AG04450 (cell line): ENCODE measurements at regions not wholly inside any gene's neighbourhood (a gene's known extent, or its start where the extent isn't known, plus 50 kb on each side); places are given as distances from the start of the nearest gene placed in this dataset.

ENCODE experiments used
- CTCF ChIA-PET: fragments of 300-600, 350-600 bp; formaldehyde crosslinking; extraction: SDS; loops from one replicate; lab custom pipeline; 2022; ENCODE audit warnings: antibody characterized with exemption, inconsistent platforms; lab: Charles Lee
- POLR2A ChIA-PET: fragments of 350-600 bp; formaldehyde crosslinking; extraction: SDS; loops from one replicate; lab custom pipeline; 2021; ENCODE audit warnings: antibody characterized with exemption, inconsistent platforms; lab: Yijun Ruan, JAX
- DNase-seq: peaks from one replicate; pipeline ENCODE4 v3.0.0-alpha.2; 2011; ENCODE audit warnings: low read depth, low spot score
- H3K27ac ChIP-seq: one replicate; pipeline ENCODE4 v1.5.1; 2012; ENCODE audit warnings: low read depth, low read length, control low read depth
- H3K27me3 ChIP-seq: one replicate; pipeline ENCODE4 v1.6.0; 2012; ENCODE audit warnings: low read length; ENCODE audit not compliant: control insufficient read depth, insufficient read depth
- H3K4me3 ChIP-seq: 2 replicates; pipeline ENCODE4 v1.5.1; 2011; ENCODE audit warnings: mild to moderate bottlenecking, low read depth, low read length, control low read depth
- H3K9me3 ChIP-seq: 2 replicates; pipeline ENCODE4 v1.5.1; 2012; ENCODE audit warnings: low read length; ENCODE audit not compliant: control insufficient read depth, insufficient read depth
- TF ChIP-seq, protein P1 (sequence below): IDR thresholded peaks from 2 replicates; pipeline ENCODE4 v1.5.1; 2011; ENCODE audit warnings: low read depth, low read length, control low read depth, inconsistent platforms

DNA sequence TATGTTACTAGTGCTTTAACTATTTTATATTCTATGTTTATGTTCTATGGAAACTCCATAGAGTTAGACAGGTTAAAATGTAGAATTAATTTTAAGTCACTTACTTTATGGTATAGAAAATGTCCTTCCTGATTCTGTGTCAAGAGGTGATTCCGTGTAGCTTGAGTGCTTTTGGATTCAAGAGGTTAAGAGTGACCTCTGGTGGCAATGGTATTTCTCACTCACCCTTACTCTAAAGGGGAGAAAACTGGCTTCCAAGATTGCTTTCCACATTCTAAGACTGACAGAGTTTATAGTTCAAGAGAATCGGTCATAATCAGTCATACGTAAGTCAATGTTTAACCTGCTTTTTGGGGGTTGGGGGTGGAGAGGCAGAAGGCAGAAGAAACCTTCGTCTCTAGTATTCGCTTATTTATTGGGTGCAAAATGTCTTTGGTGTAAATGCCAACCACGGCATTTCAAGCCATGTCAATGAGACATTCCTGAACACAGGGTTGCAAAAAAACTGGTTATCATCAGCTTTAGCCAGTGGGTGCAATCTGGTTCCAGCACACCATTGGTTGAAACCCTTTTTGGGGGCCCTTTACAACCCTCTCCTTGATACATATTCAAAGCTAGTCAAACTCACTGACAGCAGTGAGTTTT, 92.0 kb upstream of the VGLL3 start:
- no peak overlapping the region for H3K27ac ChIP-seq
- H3K9me3 ChIP-seq, result no peaks in the 10 kb centered on the region
- H3K4me3 ChIP-seq, result no peak overlapping the region
- DNase-seq, result peak; percentile 30
- TF ChIP-seq, protein P1, sequence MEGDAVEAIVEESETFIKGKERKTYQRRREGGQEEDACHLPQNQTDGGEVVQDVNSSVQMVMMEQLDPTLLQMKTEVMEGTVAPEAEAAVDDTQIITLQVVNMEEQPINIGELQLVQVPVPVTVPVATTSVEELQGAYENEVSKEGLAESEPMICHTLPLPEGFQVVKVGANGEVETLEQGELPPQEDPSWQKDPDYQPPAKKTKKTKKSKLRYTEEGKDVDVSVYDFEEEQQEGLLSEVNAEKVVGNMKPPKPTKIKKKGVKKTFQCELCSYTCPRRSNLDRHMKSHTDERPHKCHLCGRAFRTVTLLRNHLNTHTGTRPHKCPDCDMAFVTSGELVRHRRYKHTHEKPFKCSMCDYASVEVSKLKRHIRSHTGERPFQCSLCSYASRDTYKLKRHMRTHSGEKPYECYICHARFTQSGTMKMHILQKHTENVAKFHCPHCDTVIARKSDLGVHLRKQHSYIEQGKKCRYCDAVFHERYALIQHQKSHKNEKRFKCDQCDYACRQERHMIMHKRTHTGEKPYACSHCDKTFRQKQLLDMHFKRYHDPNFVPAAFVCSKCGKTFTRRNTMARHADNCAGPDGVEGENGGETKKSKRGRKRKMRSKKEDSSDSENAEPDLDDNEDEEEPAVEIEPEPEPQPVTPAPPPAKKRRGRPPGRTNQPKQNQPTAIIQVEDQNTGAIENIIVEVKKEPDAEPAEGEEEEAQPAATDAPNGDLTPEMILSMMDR, result peak; percentile 78
- ChIA-PET CTCF (interaction anchor here (0.6 to 7.6 kb wide), 26 partner anchors 9 to 336 kb away, joined by 3 to 165 read pairs (median 4); partner anchors contain the start of gene VGLL3), POLR2A (no interaction called here)
- H3K27me3 ChIP-seq, result no peaks in the 10 kb centered on the region

DNA sequence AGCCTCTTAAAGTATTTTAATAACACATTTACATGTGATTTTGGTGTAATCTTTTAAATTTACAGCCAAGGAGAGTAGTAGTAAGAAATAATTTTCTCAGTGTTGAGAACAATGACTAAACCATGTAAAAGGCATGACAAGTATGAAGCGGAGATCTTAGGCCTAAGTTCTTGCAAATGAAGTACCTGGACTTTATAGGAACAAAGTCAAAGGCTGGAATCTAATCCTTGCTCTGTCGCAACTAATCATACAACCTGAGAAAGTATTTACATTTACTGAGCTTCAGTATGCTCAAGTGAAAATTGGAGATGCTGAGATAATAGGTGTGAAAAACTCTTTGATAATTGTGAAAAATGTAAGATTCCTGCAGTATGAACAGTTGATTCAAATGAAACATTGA, 86.4 kb upstream of the VGLL3 start:
- Histone ChIP-seq H3K27me3 (no peaks in the 10 kb centered on the region), H3K27ac (no peak overlapping the region), H3K4me3 (no peak overlapping the region), H3K9me3 (no peaks in the 10 kb centered on the region)
- POLR2A ChIA-PET, result interaction anchor here (0.9 kb wide), 1 partner anchor 12 kb away, joined by 3 read pairs; no protein-coding TSS in a partner anchor
- no peak for DNase-seq
- TF ChIP-seq, protein P1, result no peak
- CTCF ChIA-PET, result interaction anchor here (1.2 kb wide), 1 partner anchor 292 kb away, joined by 3 read pairs; no protein-coding TSS in a partner anchor

DNA sequence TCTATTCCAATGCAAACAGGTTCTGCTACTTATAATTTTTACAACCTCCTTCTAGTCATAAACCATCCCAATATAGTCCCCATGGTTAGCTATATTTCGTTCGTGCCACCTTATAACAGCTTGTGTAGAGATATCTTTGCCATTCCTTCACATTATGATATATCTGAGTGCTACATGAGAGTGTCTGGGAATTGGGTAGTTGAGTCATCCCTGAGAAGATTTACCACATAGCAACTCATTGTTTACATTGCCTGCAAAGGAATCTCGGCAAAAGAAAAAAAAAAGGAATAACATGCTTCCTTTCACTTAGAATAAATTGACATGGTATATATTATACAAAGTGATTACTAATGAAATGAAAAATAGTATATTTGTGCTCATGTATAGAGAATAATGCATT, 86.0 kb upstream of the VGLL3 start:
- ChIA-PET POLR2A (interaction anchor here (0.9 kb wide), 1 partner anchor 13 kb away, joined by 3 read pairs; no protein-coding TSS in a partner anchor), CTCF (interaction anchor here (0.6 to 1.2 kb wide), 2 partner anchors 39 to 291 kb away, joined by 3 read pairs; no protein-coding TSS in a partner anchor)
- DNase-seq, result peak; percentile 42
- Histone ChIP-seq H3K9me3 (no peaks in the 10 kb centered on the region), H3K4me3 (no peak overlapping the region), H3K27me3 (no peaks in the 10 kb centered on the region), H3K27ac (no peak overlapping the region)
- TF ChIP-seq, protein P1, result no peak

DNA sequence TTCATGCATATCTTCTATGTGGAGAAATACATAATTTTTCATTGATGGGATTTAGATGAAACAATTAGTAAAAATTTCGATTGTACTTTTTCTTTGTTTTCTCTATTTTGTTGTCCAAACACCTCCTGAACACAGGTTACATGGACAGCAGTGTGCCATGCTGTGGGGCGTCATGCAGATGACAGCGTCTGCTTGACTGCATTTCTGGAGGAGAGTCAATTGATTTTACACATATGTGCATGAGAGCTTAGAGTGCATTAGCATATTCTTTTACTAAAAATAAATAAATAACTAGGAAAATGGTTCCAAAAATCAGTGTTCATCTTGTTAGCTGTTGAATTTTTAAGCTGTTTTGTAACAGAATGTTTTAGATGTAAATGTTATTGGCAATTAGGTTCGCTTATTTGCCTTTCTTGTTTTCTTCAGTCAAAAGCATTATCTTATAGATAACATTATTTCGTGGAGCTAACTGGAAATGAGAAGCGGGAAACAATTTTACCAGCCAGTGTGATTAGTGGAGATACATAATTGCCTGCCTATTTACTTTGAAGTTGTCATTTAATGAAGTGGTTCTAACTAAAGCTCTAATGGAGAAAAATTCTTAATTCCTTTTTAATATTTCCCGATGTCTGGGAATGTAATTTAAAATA, 82.7 kb upstream of the VGLL3 start:
- Histone ChIP-seq H3K27me3 (no peaks in the 10 kb centered on the region), H3K27ac (no peak overlapping the region), H3K9me3 (no peaks in the 10 kb centered on the region), H3K4me3 (no peak overlapping the region)
- ChIA-PET POLR2A (no interaction called here), CTCF (interaction anchor here (1.5 kb wide), 1 partner anchor 94 kb away, joined by 4 read pairs; no protein-coding TSS in a partner anchor)
- DNase-seq, result no peak
- TF ChIP-seq, protein P1, result no peak

DNA sequence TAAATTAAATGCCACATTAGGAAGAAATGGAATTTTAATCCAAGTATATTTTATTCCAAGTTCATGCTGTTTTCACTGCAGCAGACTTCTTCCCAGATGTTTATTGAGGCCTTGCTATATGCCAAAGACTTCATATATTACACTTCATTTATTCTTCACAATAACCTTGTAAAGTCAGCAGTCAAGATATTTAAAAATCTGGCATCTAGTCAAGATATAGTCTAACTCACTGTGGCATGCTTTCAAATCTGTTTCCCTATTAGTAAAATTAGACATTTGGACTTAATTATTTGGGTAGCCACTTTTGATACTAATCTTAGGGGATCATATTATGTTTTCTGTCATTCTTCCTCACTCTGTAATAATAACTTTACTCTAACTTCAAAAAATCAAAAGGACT, 81.5 kb upstream of the VGLL3 start:
- H3K9me3 ChIP-seq, result no peaks in the 10 kb centered on the region
- CTCF ChIA-PET, result interaction anchor here (2.3 kb wide), 1 partner anchor 10 kb away, joined by 7 read pairs; no protein-coding TSS in a partner anchor

More for the DNA sequence above, 81.5 kb upstream of the VGLL3 start:
- no peak for DNase-seq
- Histone ChIP-seq H3K27me3 (no peaks in the 10 kb centered on the region), H3K4me3 (no peak overlapping the region), H3K27ac (no peak overlapping the region)
- POLR2A ChIA-PET, result no interaction called here
- TF ChIP-seq, protein P1, result no peak
